Testis (tissue), 2 donors: ENCODE measurements at regions not wholly inside any gene's neighbourhood (a gene's known extent, or its start where the extent isn't known, plus 50 kb on each side); places are given as distances from the start of the nearest gene placed in this dataset.

Experiments
- DNase-seq: peaks from one replicate; pipeline ENCODE4 v3.0.0-alpha.2; 2019
- H3K27ac ChIP-seq, 2 donors: fragments of 200-600 bp; sonication (generic); one replicate each; pipeline ENCODE4 v1.5.1; 2019
- H3K27me3 ChIP-seq: fragments of 200-600 bp; sonication (generic); one replicate; pipeline ENCODE4 v1.5.1; 2019
- H3K36me3 ChIP-seq: fragments of 200-600 bp; sonication (generic); one replicate; pipeline ENCODE4 v1.5.1; 2017; ENCODE audit warnings: low read depth; ENCODE audit errors: missing control alignments
- H3K4me1 ChIP-seq: fragments of 200-600 bp; sonication (generic); one replicate; pipeline ENCODE4 v1.5.1; 2019
- H3K4me3 ChIP-seq, 2 donors: fragments of 200-600 bp; sonication (generic); one replicate each; pipeline ENCODE4 v1.5.1; 2017 to 2019
- H3K9me3 ChIP-seq: fragments of 200-600 bp; sonication (generic); one replicate; pipeline ENCODE4 v1.5.1; 2017
- POLR2A ChIP-seq: fragments of 450-650 bp; IDR thresholded peaks from one replicate; pipeline ENCODE4 v1.6.1; 2017; ENCODE audit warnings: antibody characterized with exemption, mild to moderate bottlenecking, moderate library complexity
- WGBS, 2 donors: methylation state at CpG; one replicate each; pipeline ENCODE4 v1.1.5; 2018; 5-methylcytosine and 5-hydroxymethylcytosine counted together
- intact Hi-C: fragments of 100-400 bp; cut with DNase I; formaldehyde crosslinking; loops from one replicate; pipeline ENCODE4 v1.15.1; 2023; ENCODE audit warnings: low total_unique reads
- TF ChIP-seq, protein P1 (sequence below), 3 experiments: fragments of 450-650 bp in 2 of 3; fragments of 200-600 bp in 1 of 3; sonication (generic) in 1 of 3; IDR thresholded peaks; one replicate each; pipeline ENCODE4 v1.5.1; 2016 to 2019; ENCODE audit warnings: antibody characterized with exemption in 3 of 3, mild to moderate bottlenecking in 2 of 3, moderate library complexity in 1 of 3

DNA sequence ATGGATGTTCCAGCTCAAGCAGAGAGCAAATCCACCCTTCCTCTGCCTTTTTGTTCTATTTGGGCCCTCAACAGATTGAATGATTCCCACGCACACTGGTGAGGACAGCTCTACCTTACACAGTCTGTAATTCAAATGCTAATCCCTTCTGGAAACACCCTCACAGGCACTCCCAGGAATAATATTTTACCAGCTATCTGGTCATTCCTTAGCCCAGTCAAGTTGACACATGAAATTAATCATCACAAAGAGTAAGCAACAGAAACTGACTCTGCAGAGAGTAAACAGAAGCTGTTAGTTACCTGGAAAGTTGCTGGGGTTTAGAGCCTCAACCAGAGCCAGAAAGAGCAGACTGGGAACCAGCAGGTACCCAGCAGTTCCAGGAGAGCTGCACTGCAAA is 75.5 kb upstream of the MMP2 start:
- Histone ChIP-seq H3K4me1 (no peaks in the 10 kb centered on the region), H3K27me3 (no peaks in the 10 kb centered on the region), H3K4me3 (no peak overlapping the region), H3K9me3 (no peaks in the 10 kb centered on the region), H3K36me3 (no peaks in the 10 kb centered on the region), H3K27ac (no peak overlapping the region)
- TF ChIP-seq, protein P1, sequence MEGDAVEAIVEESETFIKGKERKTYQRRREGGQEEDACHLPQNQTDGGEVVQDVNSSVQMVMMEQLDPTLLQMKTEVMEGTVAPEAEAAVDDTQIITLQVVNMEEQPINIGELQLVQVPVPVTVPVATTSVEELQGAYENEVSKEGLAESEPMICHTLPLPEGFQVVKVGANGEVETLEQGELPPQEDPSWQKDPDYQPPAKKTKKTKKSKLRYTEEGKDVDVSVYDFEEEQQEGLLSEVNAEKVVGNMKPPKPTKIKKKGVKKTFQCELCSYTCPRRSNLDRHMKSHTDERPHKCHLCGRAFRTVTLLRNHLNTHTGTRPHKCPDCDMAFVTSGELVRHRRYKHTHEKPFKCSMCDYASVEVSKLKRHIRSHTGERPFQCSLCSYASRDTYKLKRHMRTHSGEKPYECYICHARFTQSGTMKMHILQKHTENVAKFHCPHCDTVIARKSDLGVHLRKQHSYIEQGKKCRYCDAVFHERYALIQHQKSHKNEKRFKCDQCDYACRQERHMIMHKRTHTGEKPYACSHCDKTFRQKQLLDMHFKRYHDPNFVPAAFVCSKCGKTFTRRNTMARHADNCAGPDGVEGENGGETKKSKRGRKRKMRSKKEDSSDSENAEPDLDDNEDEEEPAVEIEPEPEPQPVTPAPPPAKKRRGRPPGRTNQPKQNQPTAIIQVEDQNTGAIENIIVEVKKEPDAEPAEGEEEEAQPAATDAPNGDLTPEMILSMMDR (IDR thresholded peaks at IDR 0.05) = no peak
- TF ChIP-seq POLR2A = no peak
- WGBS, 2 donors = 76 to 84% methylated on average over 1 of the region's 1 CpG
- DNase-seq = no peak
- intact Hi-C loops = no loop called here

DNA sequence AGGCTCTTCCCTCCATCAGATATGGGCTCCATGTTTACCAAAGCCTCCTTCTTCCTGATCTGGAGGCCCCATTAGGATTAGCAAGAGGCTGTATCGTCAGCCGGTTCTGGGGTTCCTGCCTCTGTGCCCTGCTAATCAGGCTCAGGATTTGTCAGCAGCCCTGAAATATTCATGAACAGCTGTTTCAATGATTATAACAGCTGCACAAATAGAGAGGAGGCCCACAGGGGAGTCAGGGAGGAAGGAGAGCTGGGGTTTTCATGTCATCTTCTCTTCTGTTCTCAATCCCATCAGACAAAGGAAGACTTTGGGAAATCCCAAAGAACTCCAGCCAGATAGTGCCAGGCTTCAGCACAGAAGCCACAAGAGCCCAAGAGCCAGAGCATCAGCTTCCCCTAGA is 72.3 kb upstream of the MMP2 start:
- no peaks in the 10 kb centered on the region for H3K27me3 ChIP-seq
- H3K36me3 ChIP-seq = no peaks in the 10 kb centered on the region
- DNase-seq = no peak
- H3K27ac ChIP-seq = no peak overlapping the region
- no peaks in the 10 kb centered on the region for H3K9me3 ChIP-seq
- 71 to 74% methylated on average over 2 of the region's 2 CpGs for WGBS, 2 donors
- no peak overlapping the region for H3K4me3 ChIP-seq
- no peaks in the 10 kb centered on the region for H3K4me1 ChIP-seq
- intact Hi-C loops = no loop called here
- no peak for TF ChIP-seq POLR2A

DNA sequence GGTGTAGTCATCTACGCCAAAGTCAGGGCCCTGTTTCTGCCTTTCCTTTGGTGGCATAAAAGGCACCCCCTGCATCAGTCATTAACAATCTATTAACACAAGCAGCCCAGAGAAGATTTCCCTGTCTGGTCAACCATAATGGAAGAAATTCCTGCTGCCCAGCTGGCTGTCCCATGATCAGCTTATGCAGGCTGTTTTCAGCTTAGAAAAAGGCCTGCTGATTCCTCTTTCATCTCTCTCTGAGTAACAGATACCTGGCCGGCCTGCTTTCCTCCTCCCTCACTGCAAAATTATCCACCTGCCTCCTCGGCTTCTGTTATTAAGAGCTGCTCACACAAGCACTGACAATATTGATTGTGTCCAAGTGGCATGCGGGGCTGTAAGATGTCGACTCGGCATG is 70.3 kb upstream of the MMP2 start:
- no peak for TF ChIP-seq POLR2A
- TF ChIP-seq, protein P1 (IDR thresholded peaks at IDR 0.05) = no peak
- intact Hi-C loops = no loop called here
- Histone ChIP-seq H3K27me3 (no peaks in the 10 kb centered on the region), H3K4me3 (no peak overlapping the region), H3K27ac (no peak overlapping the region), H3K36me3 (no peaks in the 10 kb centered on the region), H3K4me1 (no peaks in the 10 kb centered on the region), H3K9me3 (no peaks in the 10 kb centered on the region)
- WGBS, 2 donors = 71 to 76% methylated on average over 6 of the region's 6 CpGs
- no peak for DNase-seq

DNA sequence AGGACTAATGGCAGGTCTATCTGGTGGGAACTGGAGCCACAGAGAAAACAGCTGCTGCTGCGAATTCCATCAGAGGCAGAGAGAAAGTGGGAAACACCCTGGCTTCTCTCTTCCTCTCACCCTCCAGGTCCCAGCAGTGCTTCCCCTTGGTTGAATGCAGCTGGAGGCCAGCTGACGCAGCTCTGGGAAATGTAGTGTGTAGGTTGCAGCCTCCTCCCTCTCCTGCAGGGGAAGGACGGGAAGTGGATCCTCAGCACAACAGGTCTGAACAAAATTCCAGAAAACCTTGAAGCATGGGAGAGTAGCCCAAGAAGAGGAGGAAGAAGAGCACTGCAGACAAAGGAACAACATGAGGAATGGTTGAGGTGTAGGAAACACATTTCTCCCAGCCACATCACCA is 67.8 kb upstream of the MMP2 start:
- intact Hi-C loops = no loop called here
- Histone ChIP-seq H3K4me1 (no peaks in the 10 kb centered on the region), H3K9me3 (no peaks in the 10 kb centered on the region), H3K27me3 (no peaks in the 10 kb centered on the region), H3K36me3 (no peaks in the 10 kb centered on the region), H3K27ac (no peak overlapping the region), H3K4me3 (no peak overlapping the region)
- 67 to 71% methylated on average over 3 of the region's 3 CpGs for WGBS, 2 donors
- no peak for DNase-seq
- TF ChIP-seq, protein P1 (IDR thresholded peaks at IDR 0.05) = no peak
- no peak for TF ChIP-seq POLR2A

DNA sequence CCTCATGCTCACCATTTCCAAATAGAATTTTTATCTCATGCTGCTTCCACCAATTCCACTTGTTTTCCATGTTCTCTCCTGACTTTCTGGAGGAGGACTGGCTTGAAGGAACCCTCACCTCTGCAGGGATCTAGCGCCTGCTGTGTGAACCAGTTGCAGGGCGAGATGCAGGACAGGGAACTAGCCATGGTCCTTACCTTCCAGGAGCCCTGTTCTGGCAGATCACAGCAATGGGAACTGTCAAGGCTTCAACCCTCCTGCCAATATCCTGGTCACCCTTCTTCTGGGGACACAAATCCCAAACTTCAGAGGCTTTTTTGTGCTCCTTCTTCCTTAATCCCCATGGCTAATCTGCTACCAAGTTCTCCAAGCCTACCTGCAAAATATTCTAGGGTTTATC is 60.4 kb upstream of the MMP2 start:
- H3K36me3 ChIP-seq = no peaks in the 10 kb centered on the region
- intact Hi-C loops = no loop called here
- no peak for DNase-seq
- no peak overlapping the region for H3K4me3 ChIP-seq
- H3K9me3 ChIP-seq = no peaks in the 10 kb centered on the region
- WGBS, 2 donors = 35 to 39% methylated on average over 2 of the region's 2 CpGs
- H3K4me1 ChIP-seq = no peaks in the 10 kb centered on the region
- H3K27me3 ChIP-seq = no peaks in the 10 kb centered on the region
- TF ChIP-seq, protein P1 (IDR thresholded peaks at IDR 0.05) = no peak
- TF ChIP-seq POLR2A = no peak
- no peak overlapping the region for H3K27ac ChIP-seq
